Mesendoderm (in vitro differentiated cells): ENCODE measurements at regions not wholly inside any gene's neighbourhood (a gene's known extent, or its start where the extent isn't known, plus 50 kb on each side); places are given as distances from the start of the nearest gene placed in this dataset.

Experiments
- DNase-seq: peaks from one replicate; pipeline ENCODE4 v3.0.0; 2013
- H2AK5ac ChIP-seq: 2 replicates; pipeline ENCODE4 v1.6.1; 2013; ENCODE audit warnings: low read length, inconsistent platforms
- H2BK120ac ChIP-seq: 2 replicates; pipeline ENCODE4 v1.6.1; 2013; ENCODE audit warnings: low read depth, mild to moderate bottlenecking, low read length, moderate library complexity, mixed read lengths
- H2BK15ac ChIP-seq: replicated peaks from 2 replicates; pipeline ENCODE4 v1.6.1; 2013; ENCODE audit warnings: low read depth, mild to moderate bottlenecking, moderate library complexity
- H2BK5ac ChIP-seq: 2 replicates; pipeline ENCODE4 v1.6.1; 2013; ENCODE audit warnings: low read length, inconsistent platforms
- H3K18ac ChIP-seq: 2 replicates; pipeline ENCODE4 v1.6.1; 2013; ENCODE audit warnings: mild to moderate bottlenecking, low read length, mixed read lengths
- H3K23ac ChIP-seq: one replicate; pipeline ENCODE4 v1.6.1; 2013; ENCODE audit warnings: low read length
- H3K27ac ChIP-seq: 2 replicates; pipeline ENCODE4 v1.5.1; 2013; ENCODE audit warnings: low read depth, mild to moderate bottlenecking, inconsistent platforms, low read length, moderate library complexity
- H3K27me3 ChIP-seq: 2 replicates; pipeline ENCODE4 v1.6.1; 2013; ENCODE audit warnings: low read length, control low read depth, mild to moderate bottlenecking, inconsistent platforms; ENCODE audit not compliant: insufficient read depth, poor library complexity
- H3K36me3 ChIP-seq: 2 replicates; pipeline ENCODE4 v1.6.1; 2013; ENCODE audit warnings: low read length, inconsistent platforms; ENCODE audit not compliant: control insufficient read depth, insufficient read depth
- H3K4ac ChIP-seq: one replicate; pipeline ENCODE4 v1.6.1; 2013; ENCODE audit warnings: low read depth, mild to moderate bottlenecking, low read length, moderate library complexity
- H3K4me1 ChIP-seq: 2 replicates; pipeline ENCODE4 v1.6.1; 2013; ENCODE audit warnings: low read depth, low read length, inconsistent platforms; ENCODE audit not compliant: control insufficient read depth
- H3K4me2 ChIP-seq: 2 replicates; pipeline ENCODE4 v1.6.1; 2013; ENCODE audit warnings: low read length
- H3K4me3 ChIP-seq: 2 replicates; pipeline ENCODE4 v1.5.1; 2013; ENCODE audit warnings: mild to moderate bottlenecking, low read length
- H3K56ac ChIP-seq: one replicate; pipeline ENCODE4 v1.6.1; 2013; ENCODE audit warnings: low read length
- H3K79me1 ChIP-seq: 2 replicates; pipeline ENCODE4 v1.6.1; 2013; ENCODE audit warnings: low read length, inconsistent platforms
- H3K79me2 ChIP-seq: 2 replicates; pipeline ENCODE4 v1.6.1; 2013; ENCODE audit warnings: mild to moderate bottlenecking, low read length; ENCODE audit not compliant: control insufficient read depth, insufficient read depth
- H3K9ac ChIP-seq: 2 replicates; pipeline ENCODE4 v1.6.1; 2013; ENCODE audit warnings: low read length, inconsistent platforms
- H4K5ac ChIP-seq: one replicate; pipeline ENCODE4 v1.6.1; 2013; ENCODE audit warnings: low read length
- H4K8ac ChIP-seq: one replicate; pipeline ENCODE4 v1.6.1; 2013; ENCODE audit warnings: low read depth, mild to moderate bottlenecking, control low read depth, low read length, moderate library complexity
- WGBS: extraction: QIAGEN DNeasy Blood & Tissue Kit; methylation state at CpG from one replicate; pipeline ENCODE4 v1.1.7; 2013; ENCODE audit warnings: low lambda C conversion rate, missing lambda C conversion rate; ENCODE audit not compliant: insufficient coverage; ENCODE audit errors: extremely low coverage; 5-methylcytosine and 5-hydroxymethylcytosine counted together

- no peaks in the 10 kb centered on the region for H3K79me1 ChIP-seq
- no peak overlapping the region for H3K4ac ChIP-seq
- H3K56ac ChIP-seq = no peak overlapping the region
- no peak overlapping the region for H2BK120ac ChIP-seq
- H3K23ac ChIP-seq = no peak overlapping the region
- no peak overlapping the region for H3K27ac ChIP-seq
- H3K79me2 ChIP-seq = no peaks in the 10 kb centered on the region
- H4K5ac ChIP-seq = no peak overlapping the region
- H2BK15ac ChIP-seq = no peak overlapping the region
- H3K18ac ChIP-seq = no peak overlapping the region
- no peak overlapping the region for H2AK5ac ChIP-seq
- H2BK5ac ChIP-seq = no peak overlapping the region
- no peak overlapping the region for H4K8ac ChIP-seq
- no peaks in the 10 kb centered on the region for H3K4me1 ChIP-seq
- H3K36me3 ChIP-seq = no peaks in the 10 kb centered on the region
- no peak overlapping the region for H3K9ac ChIP-seq
- no peaks in the 10 kb centered on the region for H3K27me3 ChIP-seq
- peak; percentile 72 for DNase-seq
- no peak overlapping the region for H3K4me2 ChIP-seq
- no peak overlapping the region for H3K4me3 ChIP-seq
- WGBS = no CpG with 5 or more reads among the region's 6 CpGs
Observed at GRCh38 chr5:66307647-66308241, 163.6 kb downstream of the SREK1 start.

DNA sequence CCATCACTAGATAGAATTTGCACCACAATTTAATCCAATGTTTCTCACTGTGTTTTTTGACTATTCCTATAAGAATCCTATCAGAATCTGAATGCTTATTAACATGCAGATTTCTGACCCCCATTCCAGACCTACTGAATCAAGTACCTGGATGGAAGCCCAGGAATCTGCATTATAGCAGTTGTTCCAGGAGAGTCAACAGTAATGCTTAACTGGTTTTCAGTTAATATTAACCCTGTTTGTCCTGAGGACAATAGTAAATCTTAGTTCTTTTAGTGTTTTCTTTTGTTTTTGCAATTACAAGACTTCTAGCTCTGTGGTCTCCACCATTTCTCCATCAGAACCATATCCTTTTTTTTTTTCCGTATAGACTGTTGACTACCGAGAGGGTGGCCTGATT, 168.2 kb downstream of the SREK1 start:
- Histone ChIP-seq H3K79me2 (no peaks in the 10 kb centered on the region), H3K27me3 (no peaks in the 10 kb centered on the region), H3K9ac (no peak overlapping the region), H2BK5ac (no peak overlapping the region), H3K27ac (no peak overlapping the region), H2BK15ac (no peak overlapping the region), H3K4me2 (no peak overlapping the region), H3K36me3 (no peaks in the 10 kb centered on the region), H3K4me3 (no peak overlapping the region), H3K4ac (no peak overlapping the region), H3K4me1 (no peaks in the 10 kb centered on the region), H4K8ac (no peak overlapping the region), H3K18ac (no peak overlapping the region), H4K5ac (no peak overlapping the region), H2AK5ac (no peak overlapping the region), H3K23ac (no peak overlapping the region), H3K56ac (no peak overlapping the region), H2BK120ac (no peak overlapping the region), H3K79me1 (no peaks in the 10 kb centered on the region)
- WGBS = no CpG with 5 or more reads among the region's 2 CpGs
- no peak for DNase-seq

DNA sequence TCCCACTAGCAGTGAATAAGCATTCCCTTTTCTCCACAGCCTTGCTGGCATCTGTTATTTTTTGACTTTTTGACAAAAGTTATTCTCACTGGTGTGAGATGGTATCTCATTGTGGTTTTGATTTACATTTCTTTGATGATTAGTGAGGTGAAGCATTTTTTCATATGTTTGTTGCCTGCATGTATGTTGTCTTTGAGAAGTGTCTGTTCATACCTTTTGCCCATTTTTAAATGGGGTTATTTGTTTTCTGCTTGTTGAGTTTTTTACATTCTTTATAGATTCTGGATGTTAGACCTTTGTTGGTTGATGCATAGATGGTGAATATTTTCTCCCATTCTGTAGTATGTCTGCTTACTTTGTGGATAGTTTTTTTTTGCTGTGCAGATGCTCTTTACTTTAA, 171.7 kb downstream of the SREK1 start:
- Histone ChIP-seq H3K79me2 (no peaks in the 10 kb centered on the region), H3K4me1 (no peaks in the 10 kb centered on the region), H3K9ac (no peak overlapping the region), H4K8ac (no peak overlapping the region), H2BK5ac (no peak overlapping the region), H3K27ac (no peak overlapping the region), H3K4me2 (no peak overlapping the region), H3K56ac (no peak overlapping the region), H3K4ac (no peak overlapping the region), H3K18ac (no peak overlapping the region), H2AK5ac (no peak overlapping the region), H3K79me1 (no peaks in the 10 kb centered on the region), H3K27me3 (no peaks in the 10 kb centered on the region), H2BK120ac (no peak overlapping the region), H3K36me3 (no peaks in the 10 kb centered on the region), H3K23ac (no peak overlapping the region), H3K4me3 (no peak overlapping the region), H4K5ac (no peak overlapping the region), H2BK15ac (no peak overlapping the region)
- DNase-seq = no peak

GRCh38 chr5:66322786-66323528, 178.9 kb downstream of the SREK1 start:
- Histone ChIP-seq H2BK120ac (no peak overlapping the region), H3K23ac (no peak overlapping the region), H3K4me1 (no peaks in the 10 kb centered on the region), H2BK5ac (no peak overlapping the region), H2AK5ac (no peak overlapping the region), H3K36me3 (no peaks in the 10 kb centered on the region), H3K18ac (no peak overlapping the region), H3K79me1 (no peaks in the 10 kb centered on the region), H4K8ac (no peak overlapping the region), H3K79me2 (no peaks in the 10 kb centered on the region), H3K9ac (no peak overlapping the region), H3K4me3 (no peak overlapping the region), H4K5ac (no peak overlapping the region), H3K56ac (no peak overlapping the region), H3K4me2 (no peak overlapping the region), H3K27me3 (no peaks in the 10 kb centered on the region), H3K4ac (no peak overlapping the region), H2BK15ac (no peak overlapping the region), H3K27ac (no peak overlapping the region)
- DNase-seq = no peak
- whole genome bisulfite sequencing = no CpG with 5 or more reads among the region's 12 CpGs

DNA sequence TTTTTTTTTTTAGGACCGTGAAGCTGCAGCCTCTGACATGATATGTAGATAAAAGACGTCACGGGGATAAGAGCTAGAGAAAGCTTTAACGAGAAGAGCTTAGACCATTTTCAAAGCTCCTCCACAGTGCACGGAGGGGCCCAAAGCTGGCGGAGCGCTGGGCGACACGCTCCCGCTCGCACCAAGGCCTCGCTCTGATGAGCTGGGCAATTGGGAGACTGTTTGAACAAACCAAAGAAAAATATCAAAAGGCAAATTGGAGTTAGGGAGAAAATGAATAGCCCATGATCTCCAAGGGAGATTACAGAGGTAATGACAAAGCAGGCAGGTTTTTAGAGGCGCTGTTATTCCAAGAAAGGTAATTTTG, 179.4 kb downstream of the SREK1 start:
- no peaks in the 10 kb centered on the region for H3K27me3 ChIP-seq
- no peaks in the 10 kb centered on the region for H3K79me2 ChIP-seq
- H3K18ac ChIP-seq = no peak overlapping the region
- H3K79me1 ChIP-seq = no peaks in the 10 kb centered on the region
- H2BK120ac ChIP-seq = no peak overlapping the region
- no CpG with 5 or more reads among the region's 13 CpGs for WGBS
- no peak overlapping the region for H3K27ac ChIP-seq
- H3K4me2 ChIP-seq = no peak overlapping the region
- H2AK5ac ChIP-seq = no peak overlapping the region
- no peak overlapping the region for H2BK15ac ChIP-seq
- no peak overlapping the region for H4K8ac ChIP-seq
- H3K23ac ChIP-seq = no peak overlapping the region
- H3K36me3 ChIP-seq = no peaks in the 10 kb centered on the region
- no peak for DNase-seq
- H3K4ac ChIP-seq = no peak overlapping the region
- H4K5ac ChIP-seq = no peak overlapping the region
- H3K4me1 ChIP-seq = no peaks in the 10 kb centered on the region
- H3K9ac ChIP-seq = no peak overlapping the region
- H3K56ac ChIP-seq = no peak overlapping the region
- H2BK5ac ChIP-seq = no peak overlapping the region
- H3K4me3 ChIP-seq = no peak overlapping the region

DNA sequence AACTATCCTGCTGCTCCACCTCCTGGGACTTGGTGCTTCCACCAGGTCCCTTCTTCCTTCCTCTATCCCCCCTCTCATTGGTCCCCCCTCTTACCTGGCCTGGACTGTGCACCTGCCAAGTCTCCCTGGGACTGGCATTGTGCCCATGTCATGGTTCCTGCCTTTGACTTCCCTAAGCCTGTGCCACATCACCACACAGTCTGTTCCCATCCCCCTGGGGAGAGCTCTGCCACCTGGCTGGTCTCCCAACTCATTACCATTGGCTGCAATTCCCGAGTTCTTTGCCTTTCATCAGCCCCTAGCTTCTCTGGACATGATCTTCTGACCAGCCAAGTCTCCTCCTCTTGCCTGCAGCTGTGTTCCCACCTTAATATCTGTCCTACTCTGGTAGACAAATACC, 180.3 kb downstream of the SREK1 start:
- no peak overlapping the region for H2BK120ac ChIP-seq
- no peaks in the 10 kb centered on the region for H3K27me3 ChIP-seq
- no peak overlapping the region for H3K23ac ChIP-seq
- no peak overlapping the region for H3K27ac ChIP-seq
- no peak overlapping the region for H4K5ac ChIP-seq
- H3K9ac ChIP-seq = no peak overlapping the region
- no peak overlapping the region for H4K8ac ChIP-seq
- no peak overlapping the region for H3K4me3 ChIP-seq
- DNase-seq = no peak
- no peaks in the 10 kb centered on the region for H3K36me3 ChIP-seq
- H2BK15ac ChIP-seq = no peak overlapping the region
- H3K79me2 ChIP-seq = no peaks in the 10 kb centered on the region
- no peak overlapping the region for H3K4me2 ChIP-seq
- no peak overlapping the region for H3K4ac ChIP-seq
- no peak overlapping the region for H2BK5ac ChIP-seq
- H2AK5ac ChIP-seq = no peak overlapping the region
- no peak overlapping the region for H3K56ac ChIP-seq
- no peak overlapping the region for H3K18ac ChIP-seq
- no peaks in the 10 kb centered on the region for H3K4me1 ChIP-seq
- WGBS = no CpG with 5 or more reads among the region's 1 CpG
- H3K79me1 ChIP-seq = no peaks in the 10 kb centered on the region
